IMR-90 (cell line): ENCODE measurements at regions not wholly inside any gene's neighbourhood (a gene's known extent, or its start where the extent isn't known, plus 50 kb on each side); places are given as distances from the start of the nearest gene placed in this dataset.

ENCODE experiments used
- ATAC-seq: fragments of 200-7000 bp; cut with Tn5 transposase; 2 replicates; pipeline ENCODE4 v1.9.1; 2020; ENCODE audit warnings: low read depth, mild to moderate bottlenecking, moderate library complexity
- BruUV-seq: library from RNA; stranded (reverse); fragments of 400-500 nt; replicated peaks from 2 replicates; lab custom pipeline; 2021; lab: Mats Ljungman, UMichigan
- CTCF ChIA-PET: fragments of 300-600 bp; formaldehyde crosslinking; extraction: SDS; loops from one replicate; lab custom pipeline; 2021; ENCODE audit warnings: antibody characterized with exemption; lab: Yijun Ruan, JAX
- POLR2A ChIA-PET: fragments of 300-600 bp; sonication (Branson Sonifier 250); formaldehyde crosslinking; loops from one replicate; lab custom pipeline; 2022; ENCODE audit warnings: antibody characterized with exemption; ENCODE audit not compliant: unreplicated experiment; lab: Charles Lee
- DNase-seq: peaks from one replicate; pipeline ENCODE4 v3.0.0; 2013
- H2AFZ ChIP-seq: replicated peaks from 2 replicates; pipeline ENCODE3; 2013; ENCODE audit warnings: low read length, mild to moderate bottlenecking; ENCODE audit not compliant: poor library complexity
- H2AK5ac ChIP-seq: 2 replicates; pipeline ENCODE4 v1.6.1; 2013; ENCODE audit warnings: low read depth, low read length, inconsistent platforms
- H2AK9ac ChIP-seq: replicated peaks from 2 replicates; pipeline ENCODE3; 2013; ENCODE audit warnings: mild to moderate bottlenecking, low read depth, low read length, moderate library complexity; ENCODE audit not compliant: poor library complexity
- H2BK120ac ChIP-seq: 2 replicates; pipeline ENCODE4 v1.6.1; 2013; ENCODE audit warnings: low read depth, low read length, inconsistent platforms
- H2BK15ac ChIP-seq: 3 replicates; pipeline ENCODE4 v1.6.1; 2013; ENCODE audit warnings: low read depth, low read length, inconsistent platforms
- H2BK20ac ChIP-seq: 2 replicates; pipeline ENCODE4 v1.6.1; 2013; ENCODE audit warnings: low read depth, mild to moderate bottlenecking, inconsistent platforms, low read length, moderate library complexity
- H2BK5ac ChIP-seq: 2 replicates; pipeline ENCODE4 v1.6.1; 2013; ENCODE audit warnings: mild to moderate bottlenecking, low read depth, low read length, inconsistent platforms; ENCODE audit not compliant: poor library complexity, severe bottlenecking
- H3K14ac ChIP-seq: replicated peaks from 2 replicates; pipeline ENCODE4 v1.6.1; 2013; ENCODE audit warnings: low read depth, low read length, inconsistent platforms
- H3K18ac ChIP-seq: 2 replicates; pipeline ENCODE4 v1.6.1; 2013; ENCODE audit warnings: low read depth, low read length, control low read depth
- H3K23ac ChIP-seq: 2 replicates; pipeline ENCODE4 v1.6.1; 2013; ENCODE audit warnings: low read depth, low read length, inconsistent platforms
- H3K27ac ChIP-seq: 2 replicates; pipeline ENCODE4 v1.5.1; 2013; ENCODE audit warnings: mild to moderate bottlenecking, control low read depth, low read length; ENCODE audit not compliant: insufficient read depth
- H3K27me3 ChIP-seq: 2 replicates; pipeline ENCODE4 v1.6.1; 2013; ENCODE audit warnings: low read length; ENCODE audit not compliant: control insufficient read depth, insufficient read depth
- H3K36me3 ChIP-seq: 2 replicates; pipeline ENCODE4 v1.6.1; 2013; ENCODE audit warnings: low read length, mixed read lengths; ENCODE audit not compliant: control insufficient read depth, insufficient read depth
- H3K4ac ChIP-seq: 2 replicates; pipeline ENCODE4 v1.6.1; 2013; ENCODE audit warnings: low read depth, low read length, inconsistent platforms
- H3K4me1 ChIP-seq: 2 replicates; pipeline ENCODE4 v1.6.1; 2013; ENCODE audit warnings: low read length, mixed read lengths; ENCODE audit not compliant: control insufficient read depth, insufficient read depth
- H3K4me2 ChIP-seq: 2 replicates; pipeline ENCODE4 v1.6.1; 2013; ENCODE audit warnings: low read depth, mild to moderate bottlenecking, control low read depth, low read length, moderate library complexity
- H3K4me3 ChIP-seq: 2 replicates; pipeline ENCODE4 v1.5.1; 2013; ENCODE audit warnings: low read depth, mild to moderate bottlenecking, control low read depth, low read length, moderate library complexity; ENCODE audit not compliant: insufficient read depth
- H3K56ac ChIP-seq: 2 replicates; pipeline ENCODE4 v1.6.1; 2013; ENCODE audit warnings: low read length, inconsistent platforms; ENCODE audit not compliant: insufficient read depth; ENCODE audit errors: extremely low read depth
- H3K79me1 ChIP-seq, 2 experiments: 2 replicates each; pipeline ENCODE4 v1.6.1; 2013; ENCODE audit warnings: low read length in 2 of 2, inconsistent platforms in 1 of 2, low read depth in 1 of 2
- H3K9ac ChIP-seq: 2 replicates; pipeline ENCODE4 v1.6.1; 2013; ENCODE audit warnings: low read depth, low read length, control low read depth
- H3K9me1 ChIP-seq: 2 replicates; pipeline ENCODE4 v1.6.1; 2013; ENCODE audit warnings: low read length, inconsistent platforms; ENCODE audit not compliant: insufficient read depth
- H3K9me3 ChIP-seq: 2 replicates; pipeline ENCODE4 v1.6.1; 2013; ENCODE audit warnings: low read length; ENCODE audit not compliant: control insufficient read depth, insufficient read depth
- H4K20me1 ChIP-seq: 2 replicates; pipeline ENCODE4 v1.6.1; 2013; ENCODE audit warnings: low read length, inconsistent platforms; ENCODE audit not compliant: insufficient read depth
- H4K5ac ChIP-seq: 2 replicates; pipeline ENCODE4 v1.6.1; 2013; ENCODE audit warnings: mild to moderate bottlenecking, low read depth, low read length, control low read depth
- H4K8ac ChIP-seq, 2 experiments: 2 replicates each; pipeline ENCODE4 v1.6.1; 2013; ENCODE audit warnings: low read depth in 2 of 2, low read length in 2 of 2, control low read depth in 1 of 2, inconsistent platforms in 1 of 2
- H4K91ac ChIP-seq: 2 replicates; pipeline ENCODE4 v1.6.1; 2013; ENCODE audit warnings: low read depth, low read length, inconsistent platforms; ENCODE audit not compliant: insufficient read depth
- CEBPB ChIP-seq: IDR thresholded peaks from 2 replicates; pipeline ENCODE4 v1.6.1; 2012; ENCODE audit warnings: low read depth, low read length, improper control_type of control experiment
- CHD1 ChIP-seq: IDR thresholded peaks from 2 replicates; pipeline ENCODE4 v1.6.1; 2012; ENCODE audit warnings: low read depth, low read length, improper control_type of control experiment
- RAD21 ChIP-seq: IDR thresholded peaks from 2 replicates; pipeline ENCODE4 v1.6.1; 2012; ENCODE audit warnings: low read length, improper control_type of control experiment
- RFX5 ChIP-seq: IDR thresholded peaks from 2 replicates; pipeline ENCODE4 v1.8.0; 2012; ENCODE audit warnings: low read depth, mild to moderate bottlenecking, low read length, moderate library complexity
- WGBS, 2 experiments: methylation state at CpG; one replicate each; pipeline versions ENCODE4 v1.1.5 to v1.1.7; 2013; ENCODE audit warnings: missing lambda C conversion rate in 2 of 2; ENCODE audit not compliant: insufficient read length in 1 of 2; ENCODE audit errors: extremely low coverage in 2 of 2; 5-methylcytosine and 5-hydroxymethylcytosine counted together
- dilution Hi-C: fragments of 300-500 bp; cut with HindIII; formaldehyde crosslinking; loops from one replicate; pipeline ENCODE4 v1.14.3; 2018; ENCODE audit warnings: low sequenced_read_pairs; ENCODE audit not compliant: unreplicated experiment
- in situ Hi-C: fragments of 300-500 bp; cut with MboI; formaldehyde crosslinking; loops from 3 replicates; pipeline ENCODE4 v1.14.3; 2019; ENCODE audit warnings: low sequenced_read_pairs, inconsistent platforms, mixed read lengths
- intact Hi-C: fragments of 100-400 bp; cut with micrococcal nuclease; formaldehyde crosslinking; loops from 2 replicates; pipeline ENCODE4 v1.10.0; 2022
- TF ChIP-seq, protein P1 (sequence below): fragments of 150-350 bp; IDR thresholded peaks from 2 replicates; pipeline ENCODE4 v1.6.1; 2016; ENCODE audit warnings: low read depth, mild to moderate bottlenecking, low read length, moderate library complexity, borderline replicate concordance

DNA sequence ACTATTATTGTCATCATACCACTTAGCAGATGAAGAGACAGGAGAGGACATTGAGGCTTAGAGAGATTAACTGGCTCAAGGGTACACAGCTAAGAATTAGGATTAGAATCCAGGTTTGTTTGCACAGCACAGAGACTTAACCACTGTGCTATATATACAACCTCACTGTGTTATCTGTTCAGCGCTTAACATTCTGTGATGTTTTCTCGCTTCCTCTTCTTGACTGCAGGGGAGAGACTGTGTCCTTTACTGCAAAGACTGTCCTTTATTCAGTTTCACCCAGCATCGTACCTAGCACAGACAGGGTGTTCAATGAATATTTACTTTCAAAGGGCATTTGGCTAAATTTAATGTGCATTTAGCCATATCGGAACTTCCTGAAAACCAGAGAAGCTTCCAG, 54.9 kb upstream of the PCDH8 start:
- in situ Hi-C loops (no loop called here), intact Hi-C loops (no loop called here), dilution Hi-C loops (no loop called here)
- H3K9ac ChIP-seq: no peak overlapping the region
- H3K14ac ChIP-seq: no peak overlapping the region
- no peaks in the 10 kb centered on the region for H4K20me1 ChIP-seq
- no peak for TF ChIP-seq CEBPB
- TF ChIP-seq RAD21: no peak
- no peak for TF ChIP-seq RFX5
- no peak for TF ChIP-seq CHD1
- TF ChIP-seq, protein P1, sequence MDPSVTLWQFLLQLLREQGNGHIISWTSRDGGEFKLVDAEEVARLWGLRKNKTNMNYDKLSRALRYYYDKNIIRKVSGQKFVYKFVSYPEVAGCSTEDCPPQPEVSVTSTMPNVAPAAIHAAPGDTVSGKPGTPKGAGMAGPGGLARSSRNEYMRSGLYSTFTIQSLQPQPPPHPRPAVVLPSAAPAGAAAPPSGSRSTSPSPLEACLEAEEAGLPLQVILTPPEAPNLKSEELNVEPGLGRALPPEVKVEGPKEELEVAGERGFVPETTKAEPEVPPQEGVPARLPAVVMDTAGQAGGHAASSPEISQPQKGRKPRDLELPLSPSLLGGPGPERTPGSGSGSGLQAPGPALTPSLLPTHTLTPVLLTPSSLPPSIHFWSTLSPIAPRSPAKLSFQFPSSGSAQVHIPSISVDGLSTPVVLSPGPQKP: no peak
- no peaks in the 10 kb centered on the region for H3K9me3 ChIP-seq
- no peak overlapping the region for H3K4me3 ChIP-seq
- no peak overlapping the region for H2AK9ac ChIP-seq
- H4K8ac ChIP-seq: no peak overlapping the region
- H3K4me2 ChIP-seq: no peak overlapping the region
- no TSS peak for BruUV-seq
- no peak overlapping the region for H3K27ac ChIP-seq
- H3K4me1 ChIP-seq: no peaks in the 10 kb centered on the region
- POLR2A ChIA-PET: no interaction called here
- H3K56ac ChIP-seq: no peak overlapping the region
- no peaks in the 10 kb centered on the region for H3K27me3 ChIP-seq
- no peak overlapping the region for H2BK120ac ChIP-seq
- H4K5ac ChIP-seq: no peak overlapping the region
- no peak overlapping the region for H2AK5ac ChIP-seq
- no peaks in the 10 kb centered on the region for H3K36me3 ChIP-seq
- no peak overlapping the region for H3K4ac ChIP-seq
- H3K18ac ChIP-seq: no peak overlapping the region
- WGBS, 2 experiments: no CpG with 5 or more reads among the region's 4 CpGs
- H2BK15ac ChIP-seq: no peak overlapping the region
- no peak overlapping the region for H2BK5ac ChIP-seq
- H3K9me1 ChIP-seq: no peaks in the 10 kb centered on the region
- H3K23ac ChIP-seq: no peak overlapping the region
- H2AFZ ChIP-seq: no peak overlapping the region
- CTCF ChIA-PET: no interaction called here
- no peak overlapping the region for H4K91ac ChIP-seq
- DNase-seq (no peak), ATAC-seq (no peak)
- no peaks in the 10 kb centered on the region for H3K79me1 ChIP-seq
- no peak overlapping the region for H2BK20ac ChIP-seq
